GM23338 (cell line): ENCODE measurements at regions not wholly inside any gene's neighbourhood (a gene's known extent, or its start where the extent isn't known, plus 50 kb on each side); places are given as distances from the start of the nearest gene placed in this dataset.

Source experiments
- ATAC-seq: fragments of 200-7000 bp; cut with Tn5 transposase; 3 replicates; pipeline ENCODE4 v1.9.1; 2020
- DNase-seq: peaks from one replicate; pipeline ENCODE4 v3.0.0-alpha.2; 2015; ENCODE audit warnings: low spot score
- H2AFZ ChIP-seq: fragments of 200-600 bp; sonication (generic); 2 replicates; pipeline ENCODE4 v1.8.0; 2016; ENCODE audit warnings: antibody characterized with exemption, mild to moderate bottlenecking, moderate library complexity
- H3F3A ChIP-seq: fragments of 200-600 bp; sonication (generic); replicated peaks from 2 replicates; pipeline ENCODE4 v1.8.0; 2017; ENCODE audit warnings: antibody characterized with exemption, mixed run types, low read depth
- H3K27ac ChIP-seq: fragments of 200-600 bp; sonication (generic); 2 replicates; pipeline ENCODE4 v1.6.1; 2016; ENCODE audit warnings: low read depth
- H3K27me3 ChIP-seq: fragments of 200-600 bp; sonication (generic); 2 replicates; pipeline ENCODE4 v1.8.0; 2016; ENCODE audit warnings: mild to moderate bottlenecking, mixed run types, moderate library complexity; ENCODE audit not compliant: insufficient read depth
- H3K36me3 ChIP-seq: fragments of 200-600 bp; sonication (generic); 2 replicates; pipeline ENCODE4 v1.8.0; 2016; ENCODE audit warnings: mild to moderate bottlenecking; ENCODE audit not compliant: insufficient read depth
- H3K4me1 ChIP-seq: fragments of 200-600 bp; sonication (generic); 2 replicates; pipeline ENCODE4 v1.8.0; 2016; ENCODE audit warnings: mild to moderate bottlenecking, moderate library complexity; ENCODE audit not compliant: insufficient read depth
- H3K4me2 ChIP-seq: fragments of 200-600 bp; sonication (generic); 2 replicates; pipeline ENCODE4 v1.7.1; 2017; ENCODE audit warnings: mixed run types
- H3K4me3 ChIP-seq: fragments of 200-600 bp; sonication (generic); 2 replicates; pipeline ENCODE4 v1.6.1; 2016; ENCODE audit warnings: mixed run types
- H3K79me2 ChIP-seq: fragments of 200-600 bp; sonication (generic); replicated peaks from 2 replicates; pipeline ENCODE4 v1.8.0; 2017; ENCODE audit warnings: mild to moderate bottlenecking; ENCODE audit not compliant: insufficient read depth
- H3K9me2 ChIP-seq: fragments of 200-600 bp; sonication (generic); 2 replicates; pipeline ENCODE4 v1.8.0; 2017; ENCODE audit not compliant: insufficient read depth
- H4K20me1 ChIP-seq: fragments of 200-600 bp; sonication (generic); replicated peaks from 2 replicates; pipeline ENCODE4 v1.8.0; 2017; ENCODE audit warnings: mild to moderate bottlenecking; ENCODE audit not compliant: insufficient read depth
- H3K27ac Mint-ChIP-seq: 2 replicates; pipeline ENCODE4 v1.8.0; 2020; ENCODE audit warnings: inconsistent platforms, mild to moderate bottlenecking, moderate library complexity, mixed read lengths
- H3K27me3 Mint-ChIP-seq: 3 replicates; pipeline ENCODE4 v1.8.0; 2022; ENCODE audit warnings: low read depth, mild to moderate bottlenecking, moderate library complexity, mixed read lengths, inconsistent platforms; ENCODE audit not compliant: insufficient read depth, poor library complexity
- H3K36me3 Mint-ChIP-seq: 3 replicates; pipeline ENCODE4 v1.8.0; 2021; ENCODE audit warnings: low read depth, mild to moderate bottlenecking, inconsistent platforms, moderate library complexity, mixed read lengths
- H3K4me1 Mint-ChIP-seq: 3 replicates; pipeline ENCODE4 v1.8.0; 2020; ENCODE audit warnings: mild to moderate bottlenecking, inconsistent platforms, mixed read lengths
- H3K4me3 Mint-ChIP-seq: 3 replicates; pipeline ENCODE4 v1.8.0; 2021; ENCODE audit warnings: moderate library complexity, mild to moderate bottlenecking, inconsistent platforms, mixed read lengths
- H3K9me3 Mint-ChIP-seq: 3 replicates; pipeline ENCODE4 v1.8.0; 2020; ENCODE audit warnings: moderate library complexity, mild to moderate bottlenecking, inconsistent platforms, mixed read lengths
- CREB1 ChIP-seq: fragments of 250-450 bp; sonication (Bioruptor Pico); IDR thresholded peaks from 2 replicates; pipeline ENCODE4 v1.5.0; 2020; ENCODE audit warnings: low read depth, mild to moderate bottlenecking, moderate library complexity
- ETS1 ChIP-seq: IDR thresholded peaks from 2 replicates; pipeline ENCODE4 v1.6.1; 2016; ENCODE audit warnings: antibody characterized with exemption
- EZH2 ChIP-seq: fragments of 200-600 bp; sonication (generic); IDR thresholded peaks from one replicate; pipeline ENCODE4 v1.8.0; 2017; ENCODE audit warnings: antibody characterized with exemption, mild to moderate bottlenecking, low read depth; ENCODE audit not compliant: unreplicated experiment
- EZH2phosphoT487 ChIP-seq: fragments of 200-600 bp; sonication (generic); IDR thresholded peaks from one replicate; pipeline ENCODE4 v1.8.1; 2018; ENCODE audit warnings: antibody characterized with exemption; ENCODE audit not compliant: unreplicated experiment
- JUNB ChIP-seq: IDR thresholded peaks from one replicate; pipeline ENCODE4 v1.6.1; 2016; ENCODE audit warnings: antibody characterized with exemption; ENCODE audit not compliant: unreplicated experiment
- NANOG ChIP-seq: IDR thresholded peaks from 2 replicates; pipeline ENCODE4 v1.6.1; 2016; ENCODE audit warnings: antibody characterized with exemption, borderline replicate concordance
- POLR2AphosphoS5 ChIP-seq: IDR thresholded peaks from 2 replicates; pipeline ENCODE4 v1.6.1; 2016; ENCODE audit warnings: antibody characterized with exemption, low read depth
- ZNF114 ChIP-seq: fragments of 250-450 bp; sonication (Bioruptor Pico); IDR thresholded peaks from 2 replicates; pipeline ENCODE4 v1.5.0; 2020; ENCODE audit warnings: mild to moderate bottlenecking, moderate library complexity
- TF ChIP-seq, protein P1 (sequence below), 2 experiments: fragments of 200-600 bp in 1 of 2; sonication (generic) in 1 of 2; conservative IDR thresholded peaks; 2 replicates each; pipeline versions ENCODE4 v1.5.1 to v1.6.1; 2016 to 2017; ENCODE audit warnings: antibody characterized with exemption in 2 of 2, low read depth in 2 of 2, mild to moderate bottlenecking in 2 of 2, moderate library complexity in 1 of 2
- TF ChIP-seq, protein P2 (sequence below): fragments of 250-450 bp; sonication (Bioruptor Pico); IDR thresholded peaks from 2 replicates; pipeline ENCODE4 v1.5.0; 2020; ENCODE audit warnings: mild to moderate bottlenecking, moderate library complexity

DNA sequence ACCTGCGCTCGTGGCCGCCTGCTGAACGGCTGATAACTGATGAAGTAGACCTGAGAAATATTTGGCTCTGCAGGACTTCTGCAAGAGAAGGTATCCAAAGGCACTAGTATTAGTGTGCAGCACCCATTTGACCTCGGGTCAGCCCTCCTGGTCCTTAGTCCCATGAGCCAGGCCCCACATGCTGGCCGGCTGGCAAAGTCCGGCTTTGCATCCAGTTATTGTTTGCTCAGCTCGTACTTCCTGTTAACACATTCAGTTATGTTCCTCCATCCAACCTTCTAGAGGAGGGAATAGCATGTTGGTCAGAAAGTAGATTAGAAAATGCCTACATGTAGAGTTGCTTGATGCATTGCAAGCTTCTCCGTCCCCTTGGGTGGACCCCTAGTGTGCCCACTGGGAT is 385.7 kb upstream of the RGMA start:
- no peaks in the 10 kb centered on the region for H4K20me1 ChIP-seq
- H3K27me3 Mint-ChIP-seq = peaks cover 6% of the 10 kb centered on the region
- H3K4me3 ChIP-seq = no peak overlapping the region
- H3K4me3 Mint-ChIP-seq = no peak overlapping the region
- no peak overlapping the region for H3K4me2 ChIP-seq
- H3K4me1 ChIP-seq = peaks cover 26% of the 10 kb centered on the region
- no peaks in the 10 kb centered on the region; the same call in 1 of the 2 replicates for H3F3A ChIP-seq
- H3K27me3 ChIP-seq = no peaks in the 10 kb centered on the region; the same call in 1 of the 2 replicates
- H3K27ac Mint-ChIP-seq = no peak overlapping the region
- no peak overlapping the region for H3K27ac ChIP-seq
- no peaks in the 10 kb centered on the region for H3K36me3 ChIP-seq
- no peak for ATAC-seq
- no peak for TF ChIP-seq ZNF114 (CRISPR knock-in tag)
- no peak for TF ChIP-seq POLR2AphosphoS5
- no peak for TF ChIP-seq JUNB
- TF ChIP-seq, protein P1, sequence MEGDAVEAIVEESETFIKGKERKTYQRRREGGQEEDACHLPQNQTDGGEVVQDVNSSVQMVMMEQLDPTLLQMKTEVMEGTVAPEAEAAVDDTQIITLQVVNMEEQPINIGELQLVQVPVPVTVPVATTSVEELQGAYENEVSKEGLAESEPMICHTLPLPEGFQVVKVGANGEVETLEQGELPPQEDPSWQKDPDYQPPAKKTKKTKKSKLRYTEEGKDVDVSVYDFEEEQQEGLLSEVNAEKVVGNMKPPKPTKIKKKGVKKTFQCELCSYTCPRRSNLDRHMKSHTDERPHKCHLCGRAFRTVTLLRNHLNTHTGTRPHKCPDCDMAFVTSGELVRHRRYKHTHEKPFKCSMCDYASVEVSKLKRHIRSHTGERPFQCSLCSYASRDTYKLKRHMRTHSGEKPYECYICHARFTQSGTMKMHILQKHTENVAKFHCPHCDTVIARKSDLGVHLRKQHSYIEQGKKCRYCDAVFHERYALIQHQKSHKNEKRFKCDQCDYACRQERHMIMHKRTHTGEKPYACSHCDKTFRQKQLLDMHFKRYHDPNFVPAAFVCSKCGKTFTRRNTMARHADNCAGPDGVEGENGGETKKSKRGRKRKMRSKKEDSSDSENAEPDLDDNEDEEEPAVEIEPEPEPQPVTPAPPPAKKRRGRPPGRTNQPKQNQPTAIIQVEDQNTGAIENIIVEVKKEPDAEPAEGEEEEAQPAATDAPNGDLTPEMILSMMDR (conservative IDR thresholded peaks at IDR 0.05; ENCODE audit: low read depth in 2 of 2) = no peak
- TF ChIP-seq NANOG = no peak
- TF ChIP-seq ETS1 = no peak
- no peak for TF ChIP-seq EZH2
- TF ChIP-seq EZH2phosphoT487 = no peak
- TF ChIP-seq, protein P2, sequence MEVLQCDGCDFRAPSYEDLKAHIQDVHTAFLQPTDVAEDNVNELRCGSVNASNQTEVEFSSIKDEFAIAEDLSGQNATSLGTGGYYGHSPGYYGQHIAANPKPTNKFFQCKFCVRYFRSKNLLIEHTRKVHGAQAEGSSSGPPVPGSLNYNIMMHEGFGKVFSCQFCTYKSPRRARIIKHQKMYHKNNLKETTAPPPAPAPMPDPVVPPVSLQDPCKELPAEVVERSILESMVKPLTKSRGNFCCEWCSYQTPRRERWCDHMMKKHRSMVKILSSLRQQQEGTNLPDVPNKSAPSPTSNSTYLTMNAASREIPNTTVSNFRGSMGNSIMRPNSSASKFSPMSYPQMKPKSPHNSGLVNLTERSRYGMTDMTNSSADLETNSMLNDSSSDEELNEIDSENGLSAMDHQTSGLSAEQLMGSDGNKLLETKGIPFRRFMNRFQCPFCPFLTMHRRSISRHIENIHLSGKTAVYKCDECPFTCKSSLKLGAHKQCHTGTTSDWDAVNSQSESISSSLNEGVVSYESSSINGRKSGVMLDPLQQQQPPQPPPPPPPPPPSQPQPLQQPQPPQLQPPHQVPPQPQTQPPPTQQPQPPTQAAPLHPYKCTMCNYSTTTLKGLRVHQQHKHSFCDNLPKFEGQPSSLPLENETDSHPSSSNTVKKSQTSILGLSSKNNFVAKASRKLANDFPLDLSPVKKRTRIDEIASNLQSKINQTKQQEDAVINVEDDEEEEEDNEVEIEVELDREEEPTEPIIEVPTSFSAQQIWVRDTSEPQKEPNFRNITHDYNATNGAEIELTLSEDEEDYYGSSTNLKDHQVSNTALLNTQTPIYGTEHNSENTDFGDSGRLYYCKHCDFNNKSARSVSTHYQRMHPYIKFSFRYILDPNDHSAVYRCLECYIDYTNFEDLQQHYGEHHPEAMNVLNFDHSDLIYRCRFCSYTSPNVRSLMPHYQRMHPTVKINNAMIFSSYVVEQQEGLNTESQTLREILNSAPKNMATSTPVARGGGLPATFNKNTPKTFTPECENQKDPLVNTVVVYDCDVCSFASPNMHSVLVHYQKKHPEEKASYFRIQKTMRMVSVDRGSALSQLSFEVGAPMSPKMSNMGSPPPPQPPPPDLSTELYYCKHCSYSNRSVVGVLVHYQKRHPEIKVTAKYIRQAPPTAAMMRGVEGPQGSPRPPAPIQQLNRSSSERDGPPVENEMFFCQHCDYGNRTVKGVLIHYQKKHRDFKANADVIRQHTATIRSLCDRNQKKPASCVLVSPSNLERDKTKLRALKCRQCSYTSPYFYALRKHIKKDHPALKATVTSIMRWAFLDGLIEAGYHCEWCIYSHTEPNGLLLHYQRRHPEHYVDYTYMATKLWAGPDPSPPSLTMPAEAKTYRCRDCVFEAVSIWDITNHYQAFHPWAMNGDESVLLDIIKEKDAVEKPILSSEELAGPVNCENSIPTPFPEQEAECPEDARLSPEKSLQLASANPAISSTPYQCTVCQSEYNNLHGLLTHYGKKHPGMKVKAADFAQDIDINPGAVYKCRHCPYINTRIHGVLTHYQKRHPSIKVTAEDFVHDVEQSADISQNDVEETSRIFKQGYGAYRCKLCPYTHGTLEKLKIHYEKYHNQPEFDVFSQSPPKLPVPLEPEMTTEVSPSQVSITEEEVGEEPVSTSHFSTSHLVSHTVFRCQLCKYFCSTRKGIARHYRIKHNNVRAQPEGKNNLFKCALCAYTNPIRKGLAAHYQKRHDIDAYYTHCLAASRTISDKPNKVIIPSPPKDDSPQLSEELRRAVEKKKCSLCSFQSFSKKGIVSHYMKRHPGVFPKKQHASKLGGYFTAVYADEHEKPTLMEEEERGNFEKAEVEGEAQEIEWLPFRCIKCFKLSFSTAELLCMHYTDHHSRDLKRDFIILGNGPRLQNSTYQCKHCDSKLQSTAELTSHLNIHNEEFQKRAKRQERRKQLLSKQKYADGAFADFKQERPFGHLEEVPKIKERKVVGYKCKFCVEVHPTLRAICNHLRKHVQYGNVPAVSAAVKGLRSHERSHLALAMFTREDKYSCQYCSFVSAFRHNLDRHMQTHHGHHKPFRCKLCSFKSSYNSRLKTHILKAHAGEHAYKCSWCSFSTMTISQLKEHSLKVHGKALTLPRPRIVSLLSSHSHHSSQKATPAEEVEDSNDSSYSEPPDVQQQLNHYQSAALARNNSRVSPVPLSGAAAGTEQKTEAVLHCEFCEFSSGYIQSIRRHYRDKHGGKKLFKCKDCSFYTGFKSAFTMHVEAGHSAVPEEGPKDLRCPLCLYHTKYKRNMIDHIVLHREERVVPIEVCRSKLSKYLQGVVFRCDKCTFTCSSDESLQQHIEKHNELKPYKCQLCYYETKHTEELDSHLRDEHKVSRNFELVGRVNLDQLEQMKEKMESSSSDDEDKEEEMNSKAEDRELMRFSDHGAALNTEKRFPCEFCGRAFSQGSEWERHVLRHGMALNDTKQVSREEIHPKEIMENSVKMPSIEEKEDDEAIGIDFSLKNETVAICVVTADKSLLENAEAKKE (CRISPR knock-in tag) = no peak
- no peak for TF ChIP-seq CREB1
- H3K4me1 Mint-ChIP-seq = peaks cover 47% of the 10 kb centered on the region
- DNase-seq = no peak
- H3K9me2 ChIP-seq = 0 out of 2 replicates have a peak, but pooled peaks cover 4% of the 10 kb centered on the region
- peaks cover 28% of the 10 kb centered on the region; the same call in 2 of the 3 replicates for H3K36me3 Mint-ChIP-seq
- peaks cover 18% of the 10 kb centered on the region; the same call in 2 of the 3 replicates for H3K9me3 Mint-ChIP-seq
- no peaks in the 10 kb centered on the region for H3K79me2 ChIP-seq
- no peak overlapping the region for H2AFZ ChIP-seq
